Fibroblast of mammary gland (primary cell): ENCODE measurements at regions not wholly inside any gene's neighbourhood (a gene's known extent, or its start where the extent isn't known, plus 50 kb on each side); places are given as distances from the start of the nearest gene placed in this dataset.
"Not testable (repeated sequence)": the region's sequence is repeated elsewhere in the genome, so short reads cannot be mapped to it uniquely, and the experiment has no call there.

Experiments used
- DNase-seq: peaks from one replicate; pipeline ENCODE4 v3.0.0-alpha.2; 2010; ENCODE audit warnings: low read depth
- H3K4me3 ChIP-seq: 2 replicates; pipeline ENCODE4 v1.5.1; 2011; ENCODE audit warnings: low read depth, mild to moderate bottlenecking, low read length, moderate library complexity; ENCODE audit not compliant: control insufficient read depth
- CTCF ChIP-seq: conservative IDR thresholded peaks from 2 replicates; pipeline ENCODE4 v1.5.1; 2011; ENCODE audit warnings: low read depth, low read length, inconsistent platforms; ENCODE audit not compliant: control insufficient read depth, insufficient read depth

- TF ChIP-seq CTCF = no peak
- no peak overlapping the region for H3K4me3 ChIP-seq
- DNase-seq = no peak
Measured at GRCh38 chr2:94758546-94758945, 112.7 kb upstream of the TEKT4 start.

- DNase-seq = no peak
- no peak for TF ChIP-seq CTCF
- H3K4me3 ChIP-seq = no peak overlapping the region
Measured at GRCh38 chr2:94759211-94759610, 112.0 kb upstream of the TEKT4 start.

- no peak for TF ChIP-seq CTCF
- DNase-seq = no peak
- H3K4me3 ChIP-seq = no peak overlapping the region
Measured at GRCh38 chr2:94762600-94762999, 108.6 kb upstream of the TEKT4 start.

- H3K4me3 ChIP-seq = no peak overlapping the region
- no peak for DNase-seq
- no peak for TF ChIP-seq CTCF
Measured at GRCh38 chr2:94763318-94763717, 107.9 kb upstream of the TEKT4 start.

GRCh38 chr2:94764331-94764730 is 106.9 kb upstream of the TEKT4 start:
- not testable (repeated sequence) for H3K4me3 ChIP-seq, DNase-seq

GRCh38 chr2:94767336-94767735 is 103.9 kb upstream of the TEKT4 start:
- no peak overlapping the region for H3K4me3 ChIP-seq
- DNase-seq = no peak
- TF ChIP-seq CTCF = no peak

- DNase-seq = no peak
- TF ChIP-seq CTCF = no peak
- no peak overlapping the region for H3K4me3 ChIP-seq
Measured at GRCh38 chr2:94769733-94770132, 101.5 kb upstream of the TEKT4 start.
